Bronchial epithelial cell (primary cell): ENCODE measurements at regions not wholly inside any gene's neighbourhood (a gene's known extent, or its start where the extent isn't known, plus 50 kb on each side); places are given as distances from the start of the nearest gene placed in this dataset.
"Not testable (repeated sequence)": the region's sequence is repeated elsewhere in the genome, so short reads cannot be mapped to it uniquely, and the experiment has no call there.

Source experiments
- DNase-seq: peaks from one replicate; pipeline ENCODE4 v3.0.0-alpha.2; 2010; ENCODE audit warnings: low read depth
- FAIRE-seq: peaks from 2 replicates; lab custom pipeline; 2011; peaks lifted over from hg19 to GRCh38; lab: Jason Lieb, UNC
- H3K27me3 ChIP-seq: 2 replicates; pipeline ENCODE4 v1.5.1; 2011; ENCODE audit warnings: low read length; ENCODE audit not compliant: control insufficient read depth, insufficient read depth
- H3K36me3 ChIP-seq: 2 replicates; pipeline ENCODE4 v1.5.1; 2011; ENCODE audit warnings: low read length; ENCODE audit not compliant: control insufficient read depth, insufficient read depth
- H3K4me3 ChIP-seq: 2 replicates; pipeline ENCODE4 v1.5.1; 2011; ENCODE audit warnings: mild to moderate bottlenecking, low read depth, low read length, control low read depth
- TF ChIP-seq, protein P1 (sequence below): IDR thresholded peaks from 2 replicates; pipeline ENCODE4 v1.5.1; 2011; ENCODE audit warnings: mild to moderate bottlenecking, moderate library complexity, low read length, control low read depth, inconsistent platforms; ENCODE audit not compliant: insufficient read depth, severe bottlenecking

- H3K4me3 ChIP-seq, result no peak overlapping the region
- no peaks in the 10 kb centered on the region for H3K27me3 ChIP-seq
- DNase-seq (no peak), FAIRE-seq (no peak)
- TF ChIP-seq, protein P1, sequence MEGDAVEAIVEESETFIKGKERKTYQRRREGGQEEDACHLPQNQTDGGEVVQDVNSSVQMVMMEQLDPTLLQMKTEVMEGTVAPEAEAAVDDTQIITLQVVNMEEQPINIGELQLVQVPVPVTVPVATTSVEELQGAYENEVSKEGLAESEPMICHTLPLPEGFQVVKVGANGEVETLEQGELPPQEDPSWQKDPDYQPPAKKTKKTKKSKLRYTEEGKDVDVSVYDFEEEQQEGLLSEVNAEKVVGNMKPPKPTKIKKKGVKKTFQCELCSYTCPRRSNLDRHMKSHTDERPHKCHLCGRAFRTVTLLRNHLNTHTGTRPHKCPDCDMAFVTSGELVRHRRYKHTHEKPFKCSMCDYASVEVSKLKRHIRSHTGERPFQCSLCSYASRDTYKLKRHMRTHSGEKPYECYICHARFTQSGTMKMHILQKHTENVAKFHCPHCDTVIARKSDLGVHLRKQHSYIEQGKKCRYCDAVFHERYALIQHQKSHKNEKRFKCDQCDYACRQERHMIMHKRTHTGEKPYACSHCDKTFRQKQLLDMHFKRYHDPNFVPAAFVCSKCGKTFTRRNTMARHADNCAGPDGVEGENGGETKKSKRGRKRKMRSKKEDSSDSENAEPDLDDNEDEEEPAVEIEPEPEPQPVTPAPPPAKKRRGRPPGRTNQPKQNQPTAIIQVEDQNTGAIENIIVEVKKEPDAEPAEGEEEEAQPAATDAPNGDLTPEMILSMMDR, result no peak
- H3K36me3 ChIP-seq, result no peaks in the 10 kb centered on the region
Measured at GRCh38 chr10:55989188-55989587, 371.9 kb downstream of the ZWINT start.

DNA sequence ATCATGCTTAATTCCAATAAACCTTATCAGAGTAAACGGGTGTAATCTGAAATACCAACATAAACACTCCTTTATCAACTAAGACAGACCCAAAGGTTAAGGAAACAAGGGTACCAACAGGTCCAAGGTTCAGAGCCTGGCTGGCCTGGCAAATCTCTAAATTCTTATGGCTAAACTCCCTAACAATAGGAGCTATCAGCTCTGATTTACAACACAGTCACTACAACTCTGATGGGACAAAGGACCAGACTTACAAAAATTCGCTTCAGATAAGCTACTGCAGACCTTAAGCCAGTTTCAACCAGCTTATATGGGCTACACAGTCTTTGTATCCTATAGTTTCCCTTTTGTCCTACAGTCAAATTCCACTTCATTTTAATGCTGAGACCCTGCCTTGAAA is 381.9 kb downstream of the ZWINT start:
- FAIRE-seq, result no peak

GRCh38 chr10:55966101-55966500 is 395.0 kb downstream of the ZWINT start:
- no peak for FAIRE-seq
- TF ChIP-seq, protein P1, result no peak
- no peak for DNase-seq
- Histone ChIP-seq H3K4me3 (no peak overlapping the region), H3K27me3 (no peaks in the 10 kb centered on the region), H3K36me3 (no peaks in the 10 kb centered on the region)

More for the DNA sequence above, 381.9 kb downstream of the ZWINT start:
- TF ChIP-seq, protein P1, result no peak
- H3K36me3 ChIP-seq, result no peaks in the 10 kb centered on the region
- no peak for DNase-seq
- H3K4me3 ChIP-seq, result no peak overlapping the region
- no peaks in the 10 kb centered on the region for H3K27me3 ChIP-seq

DNA sequence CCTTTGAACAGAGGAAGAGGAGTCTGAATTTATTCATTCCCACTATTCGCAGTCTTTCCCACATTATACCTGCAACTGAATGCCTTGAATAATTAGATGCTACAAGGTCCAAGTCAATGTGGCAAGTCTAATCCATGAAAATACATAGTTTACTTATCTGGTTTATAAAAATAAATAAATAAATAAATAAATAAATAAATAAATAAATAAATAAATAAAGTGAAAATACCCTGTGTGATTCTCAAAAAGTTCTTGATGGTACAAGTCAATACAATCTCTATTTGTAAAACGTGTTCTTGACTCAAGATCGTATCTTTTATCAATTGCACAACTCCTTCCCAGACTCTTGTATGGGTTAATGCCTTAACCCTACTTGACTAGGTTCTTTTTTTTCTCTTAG is 417.7 kb downstream of the ZWINT start:
- FAIRE-seq (no peak), DNase-seq (no peak)
- Histone ChIP-seq H3K27me3 (no peaks in the 10 kb centered on the region), H3K4me3 (no peak overlapping the region), H3K36me3 (no peaks in the 10 kb centered on the region)
- TF ChIP-seq, protein P1, result no peak

DNA sequence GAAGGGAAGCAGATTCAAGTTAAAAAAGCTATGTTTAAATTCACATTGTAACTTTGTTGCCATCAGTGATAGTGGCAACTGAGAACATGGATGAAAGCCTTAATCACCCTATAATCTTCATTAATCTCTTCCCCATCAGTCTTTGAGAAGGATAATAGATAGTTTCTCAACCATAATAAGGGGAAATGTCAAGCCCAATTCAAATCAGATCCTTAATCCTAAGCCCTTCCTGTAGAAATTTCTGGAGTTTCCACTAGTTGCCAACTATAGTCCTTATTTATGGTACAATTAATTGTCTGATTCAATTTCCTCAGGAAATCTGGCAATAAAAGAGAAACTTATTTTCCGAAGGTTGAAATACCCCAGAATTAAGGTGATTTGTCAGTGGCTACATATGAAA is 431.8 kb downstream of the ZWINT start:
- no peak for FAIRE-seq
- TF ChIP-seq, protein P1, result no peak

GRCh38 chr10:55899472-55900147 is 461.4 kb downstream of the ZWINT start:
- not testable (repeated sequence) for H3K27me3 ChIP-seq, H3K36me3 ChIP-seq, DNase-seq, H3K4me3 ChIP-seq, FAIRE-seq

More for the DNA sequence above, 431.8 kb downstream of the ZWINT start:
- Histone ChIP-seq H3K36me3 (no peaks in the 10 kb centered on the region), H3K27me3 (no peaks in the 10 kb centered on the region), H3K4me3 (no peak overlapping the region)
- DNase-seq, result no peak
